Islet precursor cell (in vitro differentiated cells): ENCODE measurements at regions not wholly inside any gene's neighbourhood (a gene's known extent, or its start where the extent isn't known, plus 50 kb on each side); places are given as distances from the start of the nearest gene placed in this dataset.

Source experiments
- DNase-seq: peaks from one replicate; pipeline ENCODE4 v3.0.0-alpha.2; 2018

- peak; percentile 60 for DNase-seq
Measured at GRCh38 chr5:61623401-61624069, 291.5 kb downstream of the ZSWIM6 start.

- no peak for DNase-seq
Measured at GRCh38 chr5:61624553-61625136, 292.6 kb downstream of the ZSWIM6 start.

- no peak for DNase-seq
Measured at GRCh38 chr5:61625137-61625561, 293.1 kb downstream of the ZSWIM6 start.

- DNase-seq = peak; percentile 90
Measured at GRCh38 chr5:61625681-61626621, 293.9 kb downstream of the ZSWIM6 start.

GRCh38 chr5:61626639-61627282 lies 294.7 kb downstream of the ZSWIM6 start:
- peak; percentile 35 for DNase-seq

GRCh38 chr5:61627531-61627930 lies 295.5 kb downstream of the ZSWIM6 start:
- no peak for DNase-seq

- DNase-seq = no peak
Measured at GRCh38 chr5:61630908-61631307, 298.9 kb downstream of the ZSWIM6 start.

- peak; percentile 48 for DNase-seq
Measured at GRCh38 chr5:61631438-61631941, 299.4 kb downstream of the ZSWIM6 start.

- no peak for DNase-seq
Measured at GRCh38 chr5:61632064-61632463, 300.0 kb downstream of the ZSWIM6 start.

- DNase-seq = no peak
Measured at GRCh38 chr5:61635271-61635670, 303.2 kb downstream of the ZSWIM6 start.

GRCh38 chr5:61637566-61637965 lies 305.5 kb downstream of the ZSWIM6 start:
- DNase-seq = peak; percentile 92

- DNase-seq = peak; percentile 32
Measured at GRCh38 chr5:61638476-61638875, 306.4 kb downstream of the ZSWIM6 start.

- peak; percentile 41 for DNase-seq
Measured at GRCh38 chr5:61640179-61641021, 308.3 kb downstream of the ZSWIM6 start.

GRCh38 chr5:61641748-61642565 lies 309.9 kb downstream of the ZSWIM6 start:
- DNase-seq = peak; percentile 52

- no peak for DNase-seq
Measured at GRCh38 chr5:61647672-61648071, 315.6 kb downstream of the ZSWIM6 start.

GRCh38 chr5:61649231-61649630 lies 317.2 kb downstream of the ZSWIM6 start:
- no peak for DNase-seq

- DNase-seq = no peak
Measured at GRCh38 chr5:61649971-61650370, 317.9 kb downstream of the ZSWIM6 start.

GRCh38 chr5:61650661-61651060 lies 318.6 kb downstream of the ZSWIM6 start:
- no peak for DNase-seq

- DNase-seq = no peak
Measured at GRCh38 chr5:61651195-61651594, 319.1 kb downstream of the ZSWIM6 start.

GRCh38 chr5:61652916-61653315 lies 320.9 kb downstream of the ZSWIM6 start:
- no peak for DNase-seq
